NCI-H2227 (cell line): ENCODE measurements at regions not wholly inside any gene's neighbourhood (a gene's known extent, or its start where the extent isn't known, plus 50 kb on each side); places are given as distances from the start of the nearest gene placed in this dataset.
"Not testable (repeated sequence)": the region's sequence is repeated elsewhere in the genome, so short reads cannot be mapped to it uniquely, and the experiment has no call there.

Experiments used
- DNase-seq: peaks from one replicate; lab custom pipeline; 2025; ENCODE audit not compliant: unreplicated experiment; lab: John Stamatoyannopoulos, UW

- DNase-seq = no peak
Observed at GRCh38 chr10:9009505-9009904, 955.0 kb downstream of the GATA3 start.

GRCh38 chr10:9010093-9010492 is 955.6 kb downstream of the GATA3 start:
- no peak for DNase-seq

GRCh38 chr10:9010931-9011670 is 956.6 kb downstream of the GATA3 start:
- DNase-seq = no peak

GRCh38 chr10:9012312-9012711 is 957.8 kb downstream of the GATA3 start:
- no peak for DNase-seq

- no peak for DNase-seq
Observed at GRCh38 chr10:9015005-9015404, 960.5 kb downstream of the GATA3 start.

GRCh38 chr10:9015447-9015846 is 961.0 kb downstream of the GATA3 start:
- no peak for DNase-seq

- DNase-seq = no peak
Observed at GRCh38 chr10:9016930-9017329, 962.4 kb downstream of the GATA3 start.

- no peak for DNase-seq
Observed at GRCh38 chr10:9018195-9019173, 964.0 kb downstream of the GATA3 start.

- no peak for DNase-seq
Observed at GRCh38 chr10:9023206-9023605, 968.7 kb downstream of the GATA3 start.

GRCh38 chr10:9024210-9024609 is 969.7 kb downstream of the GATA3 start:
- no peak for DNase-seq

- no peak for DNase-seq
Observed at GRCh38 chr10:9028231-9028630, 973.7 kb downstream of the GATA3 start.

GRCh38 chr10:9035355-9035754 is 980.9 kb downstream of the GATA3 start:
- DNase-seq = no peak

- DNase-seq = no peak
Observed at GRCh38 chr10:9036711-9037204, 982.3 kb downstream of the GATA3 start.

- DNase-seq = no peak
Observed at GRCh38 chr10:9038146-9038714, 983.7 kb downstream of the GATA3 start.

GRCh38 chr10:9043466-9043865 is 989.0 kb downstream of the GATA3 start:
- DNase-seq = no peak

- no peak for DNase-seq
Observed at GRCh38 chr10:9045311-9045710, 990.8 kb downstream of the GATA3 start.

- DNase-seq = no peak
Observed at GRCh38 chr10:9051328-9051974, 997.0 kb downstream of the GATA3 start.

- no peak for DNase-seq
Observed at GRCh38 chr10:9052767-9053166, 998.3 kb downstream of the GATA3 start.

- DNase-seq = no peak
Observed at GRCh38 chr10:9056521-9056920, 1002.0 kb downstream of the GATA3 start.

GRCh38 chr10:9057293-9057692 is 1002.8 kb downstream of the GATA3 start:
- not testable (repeated sequence) for DNase-seq

- no peak for DNase-seq
Observed at GRCh38 chr10:9060314-9060713, 1005.8 kb downstream of the GATA3 start.
